ENCODE measurements at regions not wholly inside any gene's neighbourhood (a gene's known extent, or its start where the extent isn't known, plus 50 kb on each side); places are given as distances from the start of the nearest gene placed in this dataset.

DNA sequence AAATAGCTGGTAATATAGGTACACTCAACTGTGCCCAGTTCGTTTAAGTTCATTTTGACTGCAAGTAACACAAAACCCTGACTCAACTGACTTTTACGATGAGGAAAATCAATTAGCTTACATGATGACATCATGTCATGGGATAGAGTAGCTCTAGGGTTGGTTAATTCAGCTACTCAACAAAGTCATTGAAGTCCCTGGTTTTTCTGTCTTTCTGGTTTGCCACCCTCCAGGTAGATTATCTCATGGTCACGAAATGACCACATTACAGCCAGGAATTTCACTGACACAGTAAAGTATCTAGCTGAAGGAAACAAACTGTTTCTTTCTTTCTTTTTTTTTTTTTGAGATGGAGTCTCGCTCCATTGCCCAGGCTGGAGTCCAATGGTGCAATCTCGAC, 68.5 kb upstream of the FUT8 start:
- TF ChIP-seq, protein P1, sequence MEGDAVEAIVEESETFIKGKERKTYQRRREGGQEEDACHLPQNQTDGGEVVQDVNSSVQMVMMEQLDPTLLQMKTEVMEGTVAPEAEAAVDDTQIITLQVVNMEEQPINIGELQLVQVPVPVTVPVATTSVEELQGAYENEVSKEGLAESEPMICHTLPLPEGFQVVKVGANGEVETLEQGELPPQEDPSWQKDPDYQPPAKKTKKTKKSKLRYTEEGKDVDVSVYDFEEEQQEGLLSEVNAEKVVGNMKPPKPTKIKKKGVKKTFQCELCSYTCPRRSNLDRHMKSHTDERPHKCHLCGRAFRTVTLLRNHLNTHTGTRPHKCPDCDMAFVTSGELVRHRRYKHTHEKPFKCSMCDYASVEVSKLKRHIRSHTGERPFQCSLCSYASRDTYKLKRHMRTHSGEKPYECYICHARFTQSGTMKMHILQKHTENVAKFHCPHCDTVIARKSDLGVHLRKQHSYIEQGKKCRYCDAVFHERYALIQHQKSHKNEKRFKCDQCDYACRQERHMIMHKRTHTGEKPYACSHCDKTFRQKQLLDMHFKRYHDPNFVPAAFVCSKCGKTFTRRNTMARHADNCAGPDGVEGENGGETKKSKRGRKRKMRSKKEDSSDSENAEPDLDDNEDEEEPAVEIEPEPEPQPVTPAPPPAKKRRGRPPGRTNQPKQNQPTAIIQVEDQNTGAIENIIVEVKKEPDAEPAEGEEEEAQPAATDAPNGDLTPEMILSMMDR (IDR thresholded peaks at IDR 0.05; ENCODE audit: unreplicated experiment) = no peak
- CTCF ChIA-PET = interaction anchor here (0.6 to 1.6 kb wide), 3 partner anchors 10 to 68 kb away, joined by 3 to 4 read pairs (median 4); no protein-coding TSS in a partner anchor
- H3K9me3 Mint-ChIP-seq (ENCODE audit: unreplicated experiment) = no peaks in the 10 kb centered on the region
- H3K27ac Mint-ChIP-seq (ENCODE audit: low read depth, unreplicated experiment) = no peak overlapping the region
- no peak for DNase-seq (ENCODE audit: unreplicated experiment)
- no peaks in the 10 kb centered on the region for H3K27me3 Mint-ChIP-seq (ENCODE audit: insufficient read depth, unreplicated experiment)
- intact Hi-C loops (cut with micrococcal nuclease) = no loop called here
- peaks cover 6% of the 10 kb centered on the region for H3K36me3 Mint-ChIP-seq (ENCODE audit: insufficient read depth, unreplicated experiment)
- peaks cover 15% of the 10 kb centered on the region for H3K4me1 Mint-ChIP-seq (ENCODE audit: insufficient read depth, unreplicated experiment)
- H3K4me3 Mint-ChIP-seq (ENCODE audit: unreplicated experiment) = no peak overlapping the region
- POLR2A ChIA-PET = interaction anchor here (1.5 kb wide), 1 partner anchor 10 kb away, joined by 3 read pairs; no protein-coding TSS in a partner anchor
- BruUV-seq (replicated peaks) = no TSS peak

DNA sequence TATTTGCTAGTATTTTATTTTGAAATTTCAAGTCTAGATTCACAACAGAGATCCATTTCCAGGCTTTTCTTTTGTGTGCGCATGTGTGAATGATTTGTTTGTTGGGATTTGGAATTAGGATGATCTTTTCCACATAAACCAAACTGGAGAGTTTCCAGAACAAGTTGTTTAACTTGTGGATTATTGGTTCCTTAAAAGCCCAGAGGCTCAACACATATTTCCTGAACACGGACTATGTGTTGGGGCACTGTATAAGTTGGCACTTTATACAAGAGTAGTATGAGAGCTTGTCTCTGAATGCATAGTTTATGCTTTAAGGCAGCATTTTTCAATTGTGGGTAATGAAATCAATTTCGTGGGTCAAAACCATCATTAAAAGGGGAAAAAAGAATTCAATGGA, 67.3 kb upstream of the FUT8 start:
- H3K4me1 Mint-ChIP-seq (ENCODE audit: insufficient read depth, unreplicated experiment) = peaks cover 20% of the 10 kb centered on the region
- no TSS peak for BruUV-seq (replicated peaks)
- H3K27me3 Mint-ChIP-seq (ENCODE audit: insufficient read depth, unreplicated experiment) = no peaks in the 10 kb centered on the region
- no peaks in the 10 kb centered on the region for H3K9me3 Mint-ChIP-seq (ENCODE audit: unreplicated experiment)
- no peak overlapping the region for H3K4me3 Mint-ChIP-seq (ENCODE audit: unreplicated experiment)
- TF ChIP-seq, protein P1 (IDR thresholded peaks at IDR 0.05; ENCODE audit: unreplicated experiment) = no peak
- intact Hi-C loops (cut with micrococcal nuclease) = no loop called here
- ChIA-PET POLR2A (no interaction called here), CTCF (no interaction called here)
- no peak overlapping the region for H3K27ac Mint-ChIP-seq (ENCODE audit: low read depth, unreplicated experiment)
- DNase-seq (ENCODE audit: unreplicated experiment) = no peak
- peaks cover 6% of the 10 kb centered on the region for H3K36me3 Mint-ChIP-seq (ENCODE audit: insufficient read depth, unreplicated experiment)

DNA sequence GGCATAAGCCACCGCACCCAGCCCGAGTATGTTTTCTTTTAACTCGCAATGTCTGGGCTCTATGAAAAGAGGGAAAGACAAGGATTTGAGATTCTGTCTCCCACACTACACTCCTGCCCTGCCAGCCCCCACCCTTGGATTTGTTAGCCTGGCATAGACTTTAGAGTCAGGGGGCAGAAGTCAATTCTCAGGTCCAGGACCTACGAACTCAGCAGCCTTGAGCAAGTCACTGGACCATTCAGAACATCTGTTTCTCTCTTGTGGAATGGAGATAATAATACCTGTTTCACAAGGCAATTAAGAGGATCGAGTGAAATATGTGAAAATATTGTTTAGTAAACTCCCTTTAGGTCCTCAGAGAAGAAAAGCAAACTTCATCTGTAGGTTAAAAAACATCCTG, 66.1 kb upstream of the FUT8 start:
- no peak for DNase-seq (ENCODE audit: unreplicated experiment)
- H3K9me3 Mint-ChIP-seq (ENCODE audit: unreplicated experiment) = no peaks in the 10 kb centered on the region
- H3K4me3 Mint-ChIP-seq (ENCODE audit: unreplicated experiment) = no peak overlapping the region
- peaks cover 6% of the 10 kb centered on the region for H3K36me3 Mint-ChIP-seq (ENCODE audit: insufficient read depth, unreplicated experiment)
- H3K4me1 Mint-ChIP-seq (ENCODE audit: insufficient read depth, unreplicated experiment) = peaks cover 20% of the 10 kb centered on the region
- TF ChIP-seq, protein P1 (IDR thresholded peaks at IDR 0.05; ENCODE audit: unreplicated experiment) = no peak
- no TSS peak for BruUV-seq (replicated peaks)
- ChIA-PET CTCF (no interaction called here), POLR2A (no interaction called here)
- intact Hi-C loops (cut with micrococcal nuclease) = no loop called here
- H3K27me3 Mint-ChIP-seq (ENCODE audit: insufficient read depth, unreplicated experiment) = no peaks in the 10 kb centered on the region
- no peak overlapping the region for H3K27ac Mint-ChIP-seq (ENCODE audit: low read depth, unreplicated experiment)

DNA sequence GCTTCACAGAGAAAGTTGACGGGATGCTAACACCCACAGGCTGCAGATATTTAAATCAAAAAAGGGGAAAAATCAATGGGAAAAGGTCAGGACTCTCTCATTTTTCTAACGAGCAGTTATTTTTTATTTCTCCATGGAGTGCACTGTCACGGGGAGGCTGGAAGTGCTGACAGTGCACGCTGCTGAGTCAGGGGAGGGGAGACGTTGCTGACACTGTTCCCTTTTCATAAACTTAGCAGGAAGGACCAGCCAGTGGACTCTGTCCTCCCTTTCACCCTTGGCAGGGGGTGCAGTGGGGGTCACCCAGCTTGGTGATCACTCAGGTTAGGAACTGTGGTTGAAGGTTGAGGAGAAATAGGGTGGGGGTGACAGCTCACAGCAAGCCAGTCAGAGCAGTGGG, 65.6 kb upstream of the FUT8 start:
- DNase-seq (ENCODE audit: unreplicated experiment) = no peak
- intact Hi-C loops (cut with micrococcal nuclease) = no loop called here
- no peak overlapping the region for H3K4me3 Mint-ChIP-seq (ENCODE audit: unreplicated experiment)
- no peaks in the 10 kb centered on the region for H3K9me3 Mint-ChIP-seq (ENCODE audit: unreplicated experiment)
- TF ChIP-seq, protein P1 (IDR thresholded peaks at IDR 0.05; ENCODE audit: unreplicated experiment) = no peak
- no peak overlapping the region for H3K27ac Mint-ChIP-seq (ENCODE audit: low read depth, unreplicated experiment)
- peaks cover 20% of the 10 kb centered on the region for H3K4me1 Mint-ChIP-seq (ENCODE audit: insufficient read depth, unreplicated experiment)
- H3K36me3 Mint-ChIP-seq (ENCODE audit: insufficient read depth, unreplicated experiment) = peaks cover 6% of the 10 kb centered on the region
- BruUV-seq (replicated peaks) = no TSS peak
- CTCF ChIA-PET = no interaction called here
- no peaks in the 10 kb centered on the region for H3K27me3 Mint-ChIP-seq (ENCODE audit: insufficient read depth, unreplicated experiment)
- POLR2A ChIA-PET = no interaction called here

All from MCF 10A (cell line).